Neural cell (in vitro differentiated cells): ENCODE measurements at regions not wholly inside any gene's neighbourhood (a gene's known extent, or its start where the extent isn't known, plus 50 kb on each side); places are given as distances from the start of the nearest gene placed in this dataset.

Experiments used
- H2AFZ ChIP-seq: fragments of 200-600, 300-800 bp; sonication (generic), shearing (Covaris generic); 2 replicates; pipeline ENCODE4 v1.6.0; 2014; ENCODE audit warnings: low read depth, mild to moderate bottlenecking, antibody characterized with exemption, low read length, moderate library complexity
- H3F3A ChIP-seq: fragments of 200-600 bp; shearing (Covaris generic); 2 replicates; pipeline ENCODE4 v1.6.1; 2016; ENCODE audit warnings: mild to moderate bottlenecking, moderate library complexity, mixed read lengths, antibody characterized with exemption, low read length; ENCODE audit not compliant: insufficient read depth, poor library complexity, severe bottlenecking
- H3K27ac ChIP-seq: fragments of 200-600, 300-800 bp; sonication (generic), shearing (Covaris generic); 2 replicates; pipeline ENCODE4 v1.5.1; 2014; ENCODE audit warnings: mild to moderate bottlenecking, low read length, moderate library complexity
- H3K27me3 ChIP-seq: fragments of 300-800, 200-600 bp; sonication (generic), shearing (Covaris generic); 2 replicates; pipeline ENCODE4 v1.6.0; 2014; ENCODE audit warnings: mild to moderate bottlenecking, low read depth, low read length, moderate library complexity; ENCODE audit not compliant: insufficient read depth
- H3K36me3 ChIP-seq: fragments of 300-800, 200-600 bp; sonication (generic), shearing (Covaris generic); 2 replicates; pipeline ENCODE4 v1.5.1; 2014; ENCODE audit warnings: mild to moderate bottlenecking, antibody characterized with exemption, low read length, moderate library complexity; ENCODE audit not compliant: insufficient read depth
- H3K4me2 ChIP-seq: fragments of 300-800, 200-600 bp; sonication (generic), shearing (Covaris generic); 2 replicates; pipeline ENCODE4 v1.6.0; 2014; ENCODE audit warnings: mild to moderate bottlenecking, low read length
- H3K4me3 ChIP-seq: fragments of 300-800, 200-600 bp; sonication (generic), shearing (Covaris generic); 2 replicates; pipeline ENCODE4 v1.5.1; 2014; ENCODE audit warnings: mild to moderate bottlenecking, low read length, moderate library complexity
- H3K79me2 ChIP-seq: fragments of 200-600 bp; shearing (Covaris generic); replicated peaks from 2 replicates; pipeline ENCODE4 v1.6.0; 2014; ENCODE audit warnings: mild to moderate bottlenecking, low read length, moderate library complexity; ENCODE audit not compliant: insufficient read depth
- H3K9ac ChIP-seq: fragments of 300-800, 200-600 bp; sonication (generic), shearing (Covaris generic); 2 replicates; pipeline ENCODE4 v1.6.1; 2016; ENCODE audit warnings: mild to moderate bottlenecking, low read length, mixed read lengths
- H3K9me2 ChIP-seq: fragments of 200-600 bp; shearing (Covaris generic); 2 replicates; pipeline ENCODE4 v1.6.1; 2016; ENCODE audit warnings: mild to moderate bottlenecking, low read length, mixed read lengths; ENCODE audit not compliant: insufficient read depth
- H3K9me3 ChIP-seq: fragments of 200-600, 300-800 bp; sonication (generic), shearing (Covaris generic); 2 replicates; pipeline ENCODE4 v1.6.1; 2016; ENCODE audit warnings: mild to moderate bottlenecking, mixed run types, low read length, moderate library complexity, mixed read lengths
- H4K20me1 ChIP-seq: fragments of 200-600 bp; shearing (Covaris generic); 2 replicates; pipeline ENCODE4 v1.6.1; 2016; ENCODE audit warnings: mild to moderate bottlenecking, mixed run types; ENCODE audit not compliant: insufficient read depth
- EP300 ChIP-seq: fragments of 450-650 bp; conservative IDR thresholded peaks from 2 replicates; pipeline ENCODE4 v1.6.1; 2014; ENCODE audit warnings: antibody characterized with exemption, mild to moderate bottlenecking, moderate library complexity; ENCODE audit not compliant: poor library complexity, severe bottlenecking
- EZH2 ChIP-seq: fragments of 200-600, 300-800 bp; shearing (Covaris generic), sonication (generic); IDR thresholded peaks from 2 replicates; pipeline ENCODE4 v1.6.1; 2014; ENCODE audit warnings: antibody characterized with exemption, low read length, borderline replicate concordance, mild to moderate bottlenecking; ENCODE audit not compliant: insufficient read depth, poor library complexity, severe bottlenecking
- MXI1 ChIP-seq: fragments of 450-650 bp; conservative IDR thresholded peaks from 2 replicates; pipeline ENCODE4 v1.6.1; 2014; ENCODE audit warnings: antibody characterized with exemption, mild to moderate bottlenecking; ENCODE audit not compliant: poor library complexity, severe bottlenecking
- POLR2AphosphoS5 ChIP-seq: IDR thresholded peaks from 2 replicates; pipeline ENCODE4 v1.6.1; 2012
- RAD21 ChIP-seq: fragments of 450-650 bp; conservative IDR thresholded peaks from 2 replicates; pipeline ENCODE4 v1.6.1; 2014; ENCODE audit warnings: antibody characterized with exemption, mild to moderate bottlenecking, moderate library complexity
- REST ChIP-seq: IDR thresholded peaks from 2 replicates; pipeline ENCODE4 v1.6.1; 2012; ENCODE audit warnings: borderline replicate concordance
- SMC3 ChIP-seq: fragments of 450-650 bp; conservative IDR thresholded peaks from 2 replicates; pipeline ENCODE4 v1.6.1; 2014; ENCODE audit warnings: antibody characterized with exemption, mild to moderate bottlenecking, moderate library complexity; ENCODE audit not compliant: poor library complexity
- TAF1 ChIP-seq: IDR thresholded peaks from 2 replicates; pipeline ENCODE4 v1.6.1; 2012; ENCODE audit warnings: low read depth
- TF ChIP-seq, protein P1 (sequence below): fragments of 450-650 bp; IDR thresholded peaks from 2 replicates; pipeline ENCODE4 v1.5.1; 2014; ENCODE audit warnings: antibody characterized with exemption, mild to moderate bottlenecking, moderate library complexity; ENCODE audit not compliant: poor library complexity, severe bottlenecking

DNA sequence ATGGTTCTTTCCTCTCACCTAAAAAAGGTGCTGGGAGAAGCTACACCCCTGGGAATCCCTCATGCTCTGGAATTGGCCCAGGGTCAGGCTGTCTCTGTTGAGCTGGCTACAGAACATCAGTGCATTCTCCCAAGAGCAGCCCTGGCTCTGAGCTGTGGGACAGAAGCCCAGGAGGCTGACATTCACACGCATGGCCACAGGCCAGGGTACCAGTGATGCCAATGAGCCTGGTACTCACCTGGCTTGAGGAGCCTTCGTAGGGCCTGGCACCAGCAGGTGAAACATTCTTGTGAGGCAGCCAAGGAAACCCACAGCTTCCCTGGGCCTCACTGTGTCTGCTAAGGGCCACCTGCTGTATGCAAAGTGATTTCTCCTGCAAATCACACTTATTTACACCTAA lies 121.7 kb upstream of the CCL2 start:
- H2AFZ ChIP-seq, result no peak overlapping the region
- no peaks in the 10 kb centered on the region for H3K79me2 ChIP-seq
- no peak overlapping the region for H3K27ac ChIP-seq
- no peaks in the 10 kb centered on the region for H3K36me3 ChIP-seq
- no peaks in the 10 kb centered on the region for H3K9me2 ChIP-seq
- no peaks in the 10 kb centered on the region for H3F3A ChIP-seq
- no peak overlapping the region for H3K9ac ChIP-seq
- H4K20me1 ChIP-seq, result no peaks in the 10 kb centered on the region
- no peak overlapping the region for H3K4me3 ChIP-seq
- H3K9me3 ChIP-seq, result no peaks in the 10 kb centered on the region
- H3K4me2 ChIP-seq, result no peak overlapping the region
- TF ChIP-seq MXI1, result no peak
- no peak for TF ChIP-seq SMC3
- no peak for TF ChIP-seq EZH2
- no peak for TF ChIP-seq TAF1
- no peak for TF ChIP-seq EP300
- no peak for TF ChIP-seq POLR2AphosphoS5
- TF ChIP-seq RAD21, result no peak
- TF ChIP-seq REST, result no peak
- H3K27me3 ChIP-seq, result no peaks in the 10 kb centered on the region

DNA sequence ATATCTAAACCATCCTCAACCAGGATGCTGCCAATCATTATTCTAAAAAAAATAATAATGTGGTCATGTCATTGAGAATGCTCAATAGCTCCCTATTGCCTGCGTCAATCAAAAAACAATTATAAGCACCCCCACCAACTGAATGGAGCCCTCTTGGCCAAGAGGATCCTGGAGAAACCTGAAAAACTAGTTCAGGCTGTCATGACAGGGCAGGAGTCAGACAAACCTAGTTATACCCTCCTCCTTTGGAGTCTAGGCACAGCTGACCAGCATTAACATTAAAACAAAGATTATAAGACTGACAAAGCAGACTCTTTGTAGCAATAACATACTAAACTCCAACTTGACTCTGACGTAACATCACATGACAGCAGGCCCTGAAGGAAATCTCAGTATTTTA lies 119.2 kb upstream of the CCL2 start:
- no peaks in the 10 kb centered on the region for H3K79me2 ChIP-seq
- H3K9ac ChIP-seq, result no peak overlapping the region
- H4K20me1 ChIP-seq, result no peaks in the 10 kb centered on the region
- H3K27me3 ChIP-seq, result no peaks in the 10 kb centered on the region
- TF ChIP-seq TAF1, result no peak
- no peak for TF ChIP-seq RAD21
- no peak for TF ChIP-seq SMC3
- TF ChIP-seq POLR2AphosphoS5, result no peak
- TF ChIP-seq, protein P1, sequence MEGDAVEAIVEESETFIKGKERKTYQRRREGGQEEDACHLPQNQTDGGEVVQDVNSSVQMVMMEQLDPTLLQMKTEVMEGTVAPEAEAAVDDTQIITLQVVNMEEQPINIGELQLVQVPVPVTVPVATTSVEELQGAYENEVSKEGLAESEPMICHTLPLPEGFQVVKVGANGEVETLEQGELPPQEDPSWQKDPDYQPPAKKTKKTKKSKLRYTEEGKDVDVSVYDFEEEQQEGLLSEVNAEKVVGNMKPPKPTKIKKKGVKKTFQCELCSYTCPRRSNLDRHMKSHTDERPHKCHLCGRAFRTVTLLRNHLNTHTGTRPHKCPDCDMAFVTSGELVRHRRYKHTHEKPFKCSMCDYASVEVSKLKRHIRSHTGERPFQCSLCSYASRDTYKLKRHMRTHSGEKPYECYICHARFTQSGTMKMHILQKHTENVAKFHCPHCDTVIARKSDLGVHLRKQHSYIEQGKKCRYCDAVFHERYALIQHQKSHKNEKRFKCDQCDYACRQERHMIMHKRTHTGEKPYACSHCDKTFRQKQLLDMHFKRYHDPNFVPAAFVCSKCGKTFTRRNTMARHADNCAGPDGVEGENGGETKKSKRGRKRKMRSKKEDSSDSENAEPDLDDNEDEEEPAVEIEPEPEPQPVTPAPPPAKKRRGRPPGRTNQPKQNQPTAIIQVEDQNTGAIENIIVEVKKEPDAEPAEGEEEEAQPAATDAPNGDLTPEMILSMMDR, result no peak
- no peak for TF ChIP-seq EZH2
- TF ChIP-seq REST, result no peak
- no peak for TF ChIP-seq EP300
- TF ChIP-seq MXI1, result no peak
- no peaks in the 10 kb centered on the region for H3K9me2 ChIP-seq
- H3K4me2 ChIP-seq, result no peak overlapping the region
- no peaks in the 10 kb centered on the region for H3K36me3 ChIP-seq
- H3K9me3 ChIP-seq, result no peaks in the 10 kb centered on the region
- H3K4me3 ChIP-seq, result no peak overlapping the region
- no peak overlapping the region for H2AFZ ChIP-seq
- H3F3A ChIP-seq, result no peaks in the 10 kb centered on the region
- H3K27ac ChIP-seq, result no peak overlapping the region
